ENCODE measurements at regions not wholly inside any gene's neighbourhood (a gene's known extent, or its start where the extent isn't known, plus 50 kb on each side); places are given as distances from the start of the nearest gene placed in this dataset.

- no peak for DNase-seq
- TF ChIP-seq CTCF (IDR thresholded peaks at IDR 0.05), result no peak
- no peaks in the 10 kb centered on the region for H3K4me1 ChIP-seq
- no peaks in the 10 kb centered on the region for H3K27me3 ChIP-seq
- no peak overlapping the region for H3K27ac ChIP-seq
- H3K36me3 ChIP-seq, result no peaks in the 10 kb centered on the region
- H3K9ac ChIP-seq (ENCODE audit: low read depth in 2 of 2, low read length in 2 of 2), result no peak overlapping the region
- H3K9me3 ChIP-seq, result no peaks in the 10 kb centered on the region
- intact Hi-C loops (cut with DNase I), result no loop called here
- H3K4me3 ChIP-seq, result no peak overlapping the region
Measured at GRCh38 chr21:15526798-15527197, 203.0 kb upstream of the USP25 start.

GRCh38 chr21:15528346-15528745, 201.4 kb upstream of the USP25 start:
- Histone ChIP-seq H3K36me3 (no peaks in the 10 kb centered on the region), H3K9me3 (no peaks in the 10 kb centered on the region), H3K27ac (no peak overlapping the region), H3K4me3 (no peak overlapping the region), H3K4me1 (no peaks in the 10 kb centered on the region), H3K9ac (ENCODE audit: low read depth in 2 of 2, low read length in 2 of 2) (no peak overlapping the region), H3K27me3 (no peaks in the 10 kb centered on the region)
- no peak for TF ChIP-seq CTCF (IDR thresholded peaks at IDR 0.05)
- intact Hi-C loops (cut with DNase I), result no loop called here
- DNase-seq, result no peak

- H3K9me3 ChIP-seq, result no peaks in the 10 kb centered on the region
- H3K9ac ChIP-seq (ENCODE audit: low read depth in 2 of 2, low read length in 2 of 2), result no peak overlapping the region
- no peaks in the 10 kb centered on the region for H3K36me3 ChIP-seq
- DNase-seq, result no peak
- H3K4me3 ChIP-seq, result no peak overlapping the region
- no peaks in the 10 kb centered on the region for H3K27me3 ChIP-seq
- H3K27ac ChIP-seq, result no peak overlapping the region
- intact Hi-C loops (cut with DNase I), result no loop called here
- H3K4me1 ChIP-seq, result no peaks in the 10 kb centered on the region
- no peak for TF ChIP-seq CTCF (IDR thresholded peaks at IDR 0.05)
Measured at GRCh38 chr21:15531986-15532385, 197.8 kb upstream of the USP25 start.

- DNase-seq, result no peak
- intact Hi-C loops (cut with DNase I), result no loop called here
- H3K9me3 ChIP-seq, result no peaks in the 10 kb centered on the region
Measured at GRCh38 chr21:15533618-15534017, 196.2 kb upstream of the USP25 start.

GRCh38 chr21:15534450-15534886, 195.3 kb upstream of the USP25 start:
- no peak overlapping the region for H3K9ac ChIP-seq (ENCODE audit: low read depth in 2 of 2, low read length in 2 of 2)
- no peak for DNase-seq
- H3K27ac ChIP-seq, result no peak overlapping the region
- H3K4me3 ChIP-seq, result no peak overlapping the region
- H3K9me3 ChIP-seq, result no peaks in the 10 kb centered on the region
- no peak for TF ChIP-seq CTCF (IDR thresholded peaks at IDR 0.05)
- no peaks in the 10 kb centered on the region for H3K27me3 ChIP-seq
- intact Hi-C loops (cut with DNase I), result no loop called here
- no peaks in the 10 kb centered on the region for H3K36me3 ChIP-seq
- no peaks in the 10 kb centered on the region for H3K4me1 ChIP-seq

More at GRCh38 chr21:15533618-15534017, 196.2 kb upstream of the USP25 start:
- Histone ChIP-seq H3K4me3 (no peak overlapping the region), H3K27ac (no peak overlapping the region), H3K27me3 (no peaks in the 10 kb centered on the region), H3K4me1 (no peaks in the 10 kb centered on the region), H3K9ac (ENCODE audit: low read depth in 2 of 2, low read length in 2 of 2) (no peak overlapping the region), H3K36me3 (no peaks in the 10 kb centered on the region)
- TF ChIP-seq CTCF (IDR thresholded peaks at IDR 0.05), result no peak

GRCh38 chr21:15539376-15539775, 190.4 kb upstream of the USP25 start:
- no peak overlapping the region for H3K27ac ChIP-seq
- H3K36me3 ChIP-seq, result no peaks in the 10 kb centered on the region
- DNase-seq, result no peak
- intact Hi-C loops (cut with DNase I), result no loop called here
- no peaks in the 10 kb centered on the region for H3K9me3 ChIP-seq
- H3K4me3 ChIP-seq, result no peak overlapping the region
- no peak overlapping the region for H3K9ac ChIP-seq (ENCODE audit: low read depth in 2 of 2, low read length in 2 of 2)
- TF ChIP-seq CTCF (IDR thresholded peaks at IDR 0.05), result no peak
- no peaks in the 10 kb centered on the region for H3K4me1 ChIP-seq
- no peaks in the 10 kb centered on the region for H3K27me3 ChIP-seq

Measured in colonic mucosa (tissue), 4 donors.